NCI-H1694 treated with DMSO at 0.1 percent for 48 hours (cell line): ENCODE measurements at regions not wholly inside any gene's neighbourhood (a gene's known extent, or its start where the extent isn't known, plus 50 kb on each side); places are given as distances from the start of the nearest gene placed in this dataset.
"Not testable (repeated sequence)": the region's sequence is repeated elsewhere in the genome, so short reads cannot be mapped to it uniquely, and the experiment has no call there.

Experiments used
- DNase-seq: peaks from one replicate; lab custom pipeline; 2025; lab: John Stamatoyannopoulos, UW

DNA sequence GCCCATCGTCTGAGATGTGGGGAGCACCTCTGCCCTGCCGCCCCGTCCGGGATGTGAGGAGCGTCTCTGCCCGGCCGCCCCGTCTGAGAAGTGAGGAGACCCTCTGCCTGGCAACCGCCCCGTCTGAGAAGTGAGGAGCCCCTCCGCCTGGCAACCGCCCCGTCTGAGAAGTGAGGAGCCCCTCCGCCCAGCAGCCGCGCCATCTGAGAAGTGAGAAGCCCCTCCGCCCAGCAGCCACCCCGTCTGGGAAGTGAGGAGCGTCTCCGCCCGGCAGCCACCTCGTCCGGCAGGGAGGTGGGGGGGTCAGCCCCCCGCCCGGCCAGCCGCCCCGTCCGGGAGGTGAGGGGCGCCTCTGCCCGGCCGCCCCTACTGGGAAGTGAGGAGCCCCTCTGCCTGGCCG, 267.2 kb downstream of the MEF2C start:
- not testable (repeated sequence) for DNase-seq

DNA sequence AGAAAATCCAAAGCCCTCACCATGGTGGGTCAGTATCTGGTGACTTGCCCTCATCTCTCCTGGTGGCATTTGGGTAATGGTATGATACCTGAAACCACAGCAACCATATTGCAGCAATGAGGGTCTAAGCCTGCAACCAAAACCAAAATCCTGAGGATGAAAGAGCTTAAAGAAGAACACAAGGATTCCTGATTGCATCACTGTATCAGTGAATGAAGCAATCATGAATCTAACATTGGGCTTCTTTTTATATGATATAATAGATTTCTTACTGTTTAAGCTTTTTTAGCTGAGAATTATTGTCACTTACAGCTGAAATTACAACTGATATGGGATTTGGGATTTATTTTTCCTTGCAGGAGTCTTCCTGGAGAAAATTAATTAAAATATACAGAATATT, 269.9 kb downstream of the MEF2C start:
- no peak for DNase-seq

DNA sequence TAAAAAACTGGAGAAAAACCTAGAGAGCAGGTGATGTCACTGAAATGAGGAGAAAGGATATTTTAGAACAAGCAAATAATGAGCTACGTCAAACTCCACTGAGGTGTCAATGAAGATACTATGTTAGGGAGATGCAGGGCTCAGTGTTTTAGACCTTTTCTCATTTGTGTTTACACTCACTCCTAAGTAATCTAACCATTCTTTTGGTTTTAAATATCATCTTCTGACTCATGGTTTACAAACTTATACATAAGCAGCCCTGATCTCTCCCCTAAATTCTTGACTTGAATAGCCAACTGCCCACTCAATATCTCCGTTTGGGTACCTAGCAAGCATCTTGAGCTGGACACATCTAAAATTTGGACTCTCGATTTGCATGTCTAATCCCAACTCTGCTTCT, 272.4 kb downstream of the MEF2C start:
- no peak for DNase-seq

DNA sequence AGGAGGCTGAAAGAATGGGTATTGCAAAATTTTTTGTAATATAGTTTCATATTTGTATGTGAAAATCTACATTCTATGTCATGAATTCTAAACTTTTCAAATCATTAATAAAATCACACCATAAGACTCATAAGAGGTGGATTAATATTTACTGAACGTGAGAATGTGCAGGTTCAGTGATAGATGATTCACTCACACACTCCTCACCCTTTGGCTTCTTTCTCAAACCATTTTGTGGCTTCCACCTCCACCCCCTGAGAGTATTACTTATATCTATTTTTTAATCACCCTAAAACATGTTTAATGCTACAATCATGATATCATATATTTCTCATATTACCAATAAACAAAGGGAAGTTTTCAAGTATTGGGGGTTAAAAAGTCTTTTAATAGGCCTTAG, 275.5 kb downstream of the MEF2C start:
- DNase-seq, result no peak

GRCh38 chr5:88606626-88607025, 276.4 kb downstream of the MEF2C start:
- DNase-seq, result no peak

DNA sequence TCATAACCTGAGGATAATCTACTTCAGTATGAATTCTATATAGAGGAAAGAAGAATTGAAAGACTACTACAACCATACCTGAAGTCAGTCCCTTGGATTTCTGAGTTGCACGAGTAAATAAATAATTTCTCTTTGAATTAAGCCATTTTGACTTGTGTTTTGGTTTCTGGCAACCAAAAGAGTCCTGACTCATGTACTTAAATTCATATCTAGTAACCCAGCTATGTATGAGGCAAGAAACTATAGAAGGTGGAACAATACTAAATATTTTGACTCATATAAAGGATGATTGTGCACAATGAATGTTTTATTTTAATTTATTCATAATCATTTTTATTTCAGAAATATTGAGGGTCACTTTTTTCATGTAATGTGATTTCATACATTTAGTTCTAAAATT, 276.8 kb downstream of the MEF2C start:
- DNase-seq, result no peak

DNA sequence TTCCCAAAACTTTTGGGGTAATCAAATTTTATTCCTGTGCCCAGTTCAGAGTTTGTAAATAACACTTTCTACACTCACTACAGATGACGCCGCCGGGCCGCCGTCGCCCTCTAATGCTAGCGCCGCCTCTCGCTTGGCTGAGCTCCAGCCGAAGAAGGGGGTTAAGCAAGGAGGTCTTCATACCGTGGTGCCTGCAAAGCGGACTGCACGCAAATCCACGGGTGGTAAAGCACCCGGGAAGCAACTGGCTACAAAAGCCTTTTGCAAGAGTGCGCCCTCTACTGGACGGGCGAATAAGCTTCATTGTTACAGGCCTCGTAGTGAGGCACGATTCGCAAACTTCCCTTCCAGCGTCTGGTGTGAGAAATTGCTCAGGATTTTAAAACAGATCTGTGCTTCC, 280.4 kb downstream of the MEF2C start:
- DNase-seq, result no peak

- no peak for DNase-seq
Measured at GRCh38 chr5:88594441-88594840, 288.5 kb downstream of the MEF2C start.

- no peak for DNase-seq
Measured at GRCh38 chr5:88588609-88589008, 294.4 kb downstream of the MEF2C start.

- DNase-seq, result no peak
Measured at GRCh38 chr5:88583471-88583870, 299.5 kb downstream of the MEF2C start.

DNA sequence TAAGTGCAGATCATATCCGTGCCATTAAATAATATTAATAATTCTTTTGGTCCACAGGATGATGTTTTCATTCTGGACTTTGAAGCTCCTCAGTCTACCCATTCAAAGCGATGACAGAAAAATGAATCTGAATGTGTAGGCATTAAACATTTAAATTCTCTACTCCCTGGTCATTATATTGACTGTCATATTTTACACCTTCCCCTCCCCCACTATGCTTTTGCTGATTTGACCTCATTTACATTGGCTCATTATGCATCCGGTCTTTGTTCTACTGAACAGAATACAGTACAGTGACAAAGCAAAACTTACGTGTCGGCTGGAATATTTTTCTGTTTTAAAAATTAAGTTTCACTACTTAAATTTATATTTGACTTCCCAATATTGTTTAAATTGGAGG, 289.7 kb upstream of the TMEM161B start:
- DNase-seq, result no peak

DNA sequence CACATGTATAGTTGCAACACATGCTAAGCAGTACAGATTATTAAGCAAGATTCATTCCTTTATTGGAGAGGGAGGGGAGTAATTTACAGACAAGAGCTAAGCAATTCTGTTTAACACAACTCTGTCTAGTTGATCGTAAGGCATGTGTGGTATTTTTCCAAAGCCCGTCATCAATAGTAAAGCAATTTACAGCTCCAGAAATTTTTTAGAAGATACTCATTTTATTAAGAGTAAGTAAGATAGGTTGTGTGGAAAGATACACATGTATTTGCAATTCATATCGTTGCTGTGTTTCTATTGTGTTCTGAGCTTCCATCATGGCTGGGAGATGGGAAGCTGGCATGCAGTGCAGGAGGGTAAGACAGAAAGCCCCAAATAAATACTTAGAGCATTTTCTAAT, 289.2 kb upstream of the TMEM161B start:
- DNase-seq, result no peak

- no peak for DNase-seq
Measured at GRCh38 chr5:88557131-88557530, 288.5 kb upstream of the TMEM161B start.

DNA sequence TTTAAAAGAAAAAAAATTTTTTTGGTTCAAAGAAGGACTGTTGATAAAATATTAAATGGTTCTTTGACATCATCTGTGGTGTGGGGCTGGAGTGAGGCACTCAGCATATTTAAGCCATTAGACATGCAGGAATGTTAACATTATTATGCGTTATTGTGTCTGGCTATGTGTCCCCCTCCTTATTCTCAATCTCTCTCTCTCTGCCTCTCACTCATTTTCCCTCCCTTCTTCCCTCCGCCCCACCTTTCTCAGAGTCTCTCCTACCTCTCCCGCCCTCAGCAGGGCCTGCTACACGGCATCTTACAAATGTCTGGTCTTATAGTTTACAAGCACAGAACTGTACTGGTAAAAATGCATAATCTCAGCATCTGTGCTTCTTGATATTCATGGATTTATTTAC, 287.8 kb upstream of the TMEM161B start:
- DNase-seq, result no peak

- DNase-seq, result no peak
Measured at GRCh38 chr5:88555674-88556073, 287.0 kb upstream of the TMEM161B start.

GRCh38 chr5:88553986-88554385, 285.3 kb upstream of the TMEM161B start:
- DNase-seq, result no peak

DNA sequence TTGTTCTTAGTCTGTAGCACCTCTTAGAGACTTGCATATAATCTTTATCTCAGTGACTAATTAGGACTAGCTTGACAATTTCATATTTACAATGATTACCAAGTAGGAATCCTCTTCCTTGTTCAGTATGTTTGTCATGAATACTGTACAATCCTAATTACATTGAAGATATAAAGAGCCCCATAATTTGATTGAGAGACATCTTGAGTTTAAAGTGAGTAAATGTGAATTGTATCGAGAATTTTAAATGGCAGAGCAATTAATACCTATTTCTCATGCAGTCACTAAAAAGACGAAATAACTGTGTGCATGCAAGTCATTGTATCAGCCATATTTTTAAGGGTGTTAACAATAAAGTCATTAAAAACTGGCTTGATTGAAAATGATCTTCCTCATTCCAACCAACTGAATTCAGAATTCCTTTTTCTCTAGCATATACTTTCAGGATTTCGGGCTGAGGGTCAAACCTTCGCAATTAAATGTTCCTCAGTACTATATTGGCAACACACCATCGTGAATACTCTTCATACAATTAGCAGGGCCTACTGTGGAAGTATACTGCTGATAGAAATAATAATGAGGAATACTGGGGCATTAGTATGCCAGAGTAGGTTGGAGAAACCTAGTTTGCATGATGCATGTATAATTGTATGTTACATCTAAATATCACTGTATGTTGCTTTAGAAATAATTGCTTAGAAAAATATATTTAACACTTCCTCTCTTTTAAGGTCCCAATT, 284.7 kb upstream of the TMEM161B start:
- DNase-seq, result no peak

- DNase-seq, result no peak
Measured at GRCh38 chr5:88552426-88552825, 283.8 kb upstream of the TMEM161B start.

DNA sequence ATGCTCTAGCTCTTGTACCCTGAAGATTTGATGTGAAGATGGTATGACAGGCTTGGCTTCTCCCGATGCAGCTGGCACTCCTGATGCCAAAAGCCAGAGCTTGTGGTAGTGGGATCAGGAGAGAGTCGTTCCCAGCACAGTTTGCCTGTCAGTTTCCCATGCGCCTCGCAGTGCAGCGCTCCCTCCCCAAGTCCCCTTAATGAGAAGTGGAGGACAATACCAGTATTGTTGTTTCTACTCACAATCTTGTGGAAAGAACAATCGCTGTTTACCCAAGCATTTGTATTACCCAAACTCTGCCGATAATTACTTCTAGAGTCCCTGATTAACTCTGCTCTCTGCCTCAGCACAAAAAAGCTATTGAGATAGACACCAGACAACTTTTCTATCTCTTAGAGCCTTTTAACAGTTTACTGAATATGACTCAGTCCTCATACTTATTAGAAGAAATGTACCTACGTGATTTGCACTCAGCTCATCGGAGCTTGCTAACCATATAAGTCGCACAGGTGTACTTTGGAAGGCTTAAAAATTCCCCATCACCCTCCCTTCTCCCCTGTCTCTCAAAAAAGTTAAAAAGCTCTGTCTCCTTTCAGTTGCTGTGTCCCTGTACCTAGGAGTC, 283.2 kb upstream of the TMEM161B start:
- DNase-seq, result no peak

GRCh38 chr5:88550736-88551135, 282.1 kb upstream of the TMEM161B start:
- DNase-seq, result no peak

- no peak for DNase-seq
Measured at GRCh38 chr5:88548136-88548805, 279.6 kb upstream of the TMEM161B start.

- no peak for DNase-seq
Measured at GRCh38 chr5:88545338-88545737, 276.7 kb upstream of the TMEM161B start.

- no peak for DNase-seq
Measured at GRCh38 chr5:88544671-88545070, 276.0 kb upstream of the TMEM161B start.
